PC-9 (cell line): ENCODE measurements at regions not wholly inside any gene's neighbourhood (a gene's known extent, or its start where the extent isn't known, plus 50 kb on each side); places are given as distances from the start of the nearest gene placed in this dataset.

ENCODE experiments used
- CTCF ChIP-seq: fragments of 200-600 bp; sonication (generic); conservative IDR thresholded peaks from 2 replicates; pipeline ENCODE4 v1.6.1; 2017; ENCODE audit warnings: mixed run types, antibody characterized with exemption, mild to moderate bottlenecking, moderate library complexity
- EZH2 ChIP-seq: fragments of 200-600 bp; sonication (generic); IDR thresholded peaks from 2 replicates; pipeline ENCODE4 v1.8.0; 2017; ENCODE audit warnings: antibody characterized with exemption, low read depth

- TF ChIP-seq CTCF (no peak), EZH2 (no peak)
Observed at GRCh38 chr11:86164106-86164505, 80.4 kb upstream of the EED start.
